DND-41 (cell line): ENCODE measurements at regions not wholly inside any gene's neighbourhood (a gene's known extent, or its start where the extent isn't known, plus 50 kb on each side); places are given as distances from the start of the nearest gene placed in this dataset.

ENCODE experiments used
- EZH2 ChIP-seq: IDR thresholded peaks from 3 replicates; pipeline ENCODE4 v1.6.1; 2012; ENCODE audit warnings: borderline replicate concordance, low read depth, mild to moderate bottlenecking, moderate library complexity, low read length, inconsistent platforms; ENCODE audit not compliant: severe bottlenecking
- TF ChIP-seq, protein P1 (sequence below): IDR thresholded peaks from 2 replicates; pipeline ENCODE4 v1.5.1; 2012; ENCODE audit warnings: borderline replicate concordance, low read length, moderate library complexity, mild to moderate bottlenecking; ENCODE audit not compliant: poor library complexity, severe bottlenecking; ENCODE audit errors: extremely low read depth

DNA sequence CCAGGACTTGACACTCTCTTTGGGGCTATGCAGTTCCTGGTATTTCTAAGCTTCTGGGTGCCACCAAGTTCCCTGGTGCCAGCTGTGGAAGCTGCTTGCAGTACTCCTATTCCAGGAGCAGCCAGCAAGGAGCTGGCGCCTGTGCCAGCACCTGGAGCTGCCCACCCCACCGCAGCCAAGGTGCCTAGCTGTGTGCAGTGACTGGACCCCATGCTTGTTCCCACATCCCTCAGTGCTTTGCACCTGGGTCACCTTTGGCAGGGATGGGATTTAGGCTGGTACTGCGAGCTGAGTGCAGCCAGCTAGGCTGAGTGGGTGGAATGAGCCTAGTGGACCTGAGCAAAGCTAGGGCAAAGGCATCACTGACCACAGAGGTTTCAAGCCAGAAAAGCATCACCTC, 1674.9 kb downstream of the HACE1 start:
- TF ChIP-seq, protein P1, sequence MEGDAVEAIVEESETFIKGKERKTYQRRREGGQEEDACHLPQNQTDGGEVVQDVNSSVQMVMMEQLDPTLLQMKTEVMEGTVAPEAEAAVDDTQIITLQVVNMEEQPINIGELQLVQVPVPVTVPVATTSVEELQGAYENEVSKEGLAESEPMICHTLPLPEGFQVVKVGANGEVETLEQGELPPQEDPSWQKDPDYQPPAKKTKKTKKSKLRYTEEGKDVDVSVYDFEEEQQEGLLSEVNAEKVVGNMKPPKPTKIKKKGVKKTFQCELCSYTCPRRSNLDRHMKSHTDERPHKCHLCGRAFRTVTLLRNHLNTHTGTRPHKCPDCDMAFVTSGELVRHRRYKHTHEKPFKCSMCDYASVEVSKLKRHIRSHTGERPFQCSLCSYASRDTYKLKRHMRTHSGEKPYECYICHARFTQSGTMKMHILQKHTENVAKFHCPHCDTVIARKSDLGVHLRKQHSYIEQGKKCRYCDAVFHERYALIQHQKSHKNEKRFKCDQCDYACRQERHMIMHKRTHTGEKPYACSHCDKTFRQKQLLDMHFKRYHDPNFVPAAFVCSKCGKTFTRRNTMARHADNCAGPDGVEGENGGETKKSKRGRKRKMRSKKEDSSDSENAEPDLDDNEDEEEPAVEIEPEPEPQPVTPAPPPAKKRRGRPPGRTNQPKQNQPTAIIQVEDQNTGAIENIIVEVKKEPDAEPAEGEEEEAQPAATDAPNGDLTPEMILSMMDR = no peak
- no peak for TF ChIP-seq EZH2
